NCI-H748 treated with DMSO at 0.1 percent for 48 hours (cell line): ENCODE measurements at regions not wholly inside any gene's neighbourhood (a gene's known extent, or its start where the extent isn't known, plus 50 kb on each side); places are given as distances from the start of the nearest gene placed in this dataset.

Experiments used
- DNase-seq: peaks from one replicate; lab custom pipeline; 2025; lab: John Stamatoyannopoulos, UW

DNA sequence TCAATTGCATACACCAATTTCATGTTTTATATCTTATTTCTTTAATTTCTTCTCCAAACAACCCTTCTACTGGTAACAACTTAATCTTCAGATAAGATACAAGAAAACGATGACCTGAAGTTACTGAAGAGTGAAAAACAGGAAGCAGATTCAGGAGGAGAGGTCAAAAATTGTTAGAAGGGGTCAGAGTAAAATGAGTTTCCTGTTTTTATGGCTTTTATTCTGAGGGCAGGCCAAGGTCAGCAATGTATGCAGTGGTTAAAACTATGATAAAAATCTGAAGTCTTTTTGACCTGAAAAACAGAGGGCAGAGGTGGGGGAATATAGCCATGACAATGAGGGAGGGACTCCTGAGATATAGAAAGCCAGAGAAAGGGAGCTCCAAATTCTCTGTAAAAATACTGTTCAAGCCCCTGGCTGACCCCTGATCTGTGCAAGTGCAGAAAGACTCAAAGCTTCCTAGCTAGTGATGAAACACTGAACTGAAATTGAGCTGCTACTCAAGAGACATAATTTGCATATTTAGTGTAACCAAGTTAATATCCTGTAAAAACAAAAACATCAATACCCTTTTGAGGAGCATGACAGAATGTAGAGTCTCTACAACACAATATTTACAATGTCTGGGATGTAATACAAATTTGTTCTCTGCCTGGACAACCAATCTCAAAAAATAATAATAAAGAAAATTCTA lies 514.3 kb upstream of the SEL1L start:
- DNase-seq: no peak

GRCh38 chr14:82052778-82053177 lies 519.1 kb upstream of the SEL1L start:
- DNase-seq: no peak

- no peak for DNase-seq
Measured at GRCh38 chr14:82055515-82056115, 522.0 kb upstream of the SEL1L start.

GRCh38 chr14:82060219-82060618 lies 526.6 kb upstream of the SEL1L start:
- DNase-seq: no peak

GRCh38 chr14:82067221-82067875 lies 533.7 kb upstream of the SEL1L start:
- no peak for DNase-seq

DNA sequence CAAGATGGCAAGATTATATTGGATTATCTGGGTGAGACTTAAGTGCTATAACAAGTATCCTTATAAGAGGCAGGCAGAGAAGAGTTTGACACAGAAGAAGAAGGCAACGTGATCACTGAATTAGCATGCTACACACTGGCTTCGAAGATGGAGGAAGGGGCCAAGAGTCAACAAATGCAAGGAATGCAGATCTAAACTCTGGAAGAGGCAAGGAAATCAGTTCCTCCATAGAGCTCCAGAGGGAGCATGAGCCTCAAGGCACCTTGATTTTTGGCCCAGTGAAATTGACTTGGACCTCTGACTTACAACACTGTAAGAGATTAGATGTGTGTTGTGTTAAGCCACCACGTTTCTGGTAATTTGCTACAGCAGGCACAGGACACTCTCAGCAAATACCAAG lies 536.4 kb upstream of the SEL1L start:
- DNase-seq: no peak

DNA sequence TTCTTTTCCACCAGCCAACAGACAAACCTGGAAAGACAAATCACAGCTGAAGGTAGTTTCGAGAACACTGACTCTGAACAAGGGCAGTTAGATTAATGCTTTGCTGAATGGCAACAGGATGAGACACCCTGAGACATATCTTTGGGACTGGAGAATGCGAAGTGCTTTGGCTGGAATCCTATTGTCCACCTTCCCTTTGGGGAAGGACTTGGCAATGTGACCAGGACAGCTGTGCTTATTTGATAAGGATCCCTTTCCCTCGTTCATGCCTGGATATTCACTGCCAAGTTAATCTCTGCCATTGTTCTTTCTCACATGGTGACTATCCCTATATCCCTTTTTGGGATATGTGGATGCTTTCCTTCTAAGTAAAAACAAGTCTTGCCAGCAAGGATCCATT lies 537.1 kb upstream of the SEL1L start:
- DNase-seq: no peak

- DNase-seq: no peak
Measured at GRCh38 chr14:82073547-82073946, 539.9 kb upstream of the SEL1L start.

- DNase-seq: no peak
Measured at GRCh38 chr14:82075566-82075965, 541.9 kb upstream of the SEL1L start.

DNA sequence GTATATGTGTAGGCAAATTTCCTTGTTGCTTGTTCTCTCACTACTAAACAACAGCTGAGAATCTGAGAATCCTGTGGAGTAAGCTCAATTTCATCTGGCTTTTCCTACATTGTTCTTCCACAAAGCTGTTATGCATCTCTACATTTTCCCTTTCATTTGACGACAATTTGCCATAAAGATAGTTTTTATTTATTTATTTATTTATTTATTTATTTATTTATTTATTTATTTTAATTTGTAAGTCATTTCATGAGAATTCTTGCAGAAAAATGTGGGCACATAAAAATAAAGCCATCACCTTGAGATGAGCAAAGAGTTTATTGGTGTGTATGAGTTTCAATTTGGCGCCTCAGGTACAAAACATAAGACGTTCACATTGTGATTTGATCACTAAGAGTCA lies 545.9 kb upstream of the SEL1L start:
- DNase-seq: no peak

DNA sequence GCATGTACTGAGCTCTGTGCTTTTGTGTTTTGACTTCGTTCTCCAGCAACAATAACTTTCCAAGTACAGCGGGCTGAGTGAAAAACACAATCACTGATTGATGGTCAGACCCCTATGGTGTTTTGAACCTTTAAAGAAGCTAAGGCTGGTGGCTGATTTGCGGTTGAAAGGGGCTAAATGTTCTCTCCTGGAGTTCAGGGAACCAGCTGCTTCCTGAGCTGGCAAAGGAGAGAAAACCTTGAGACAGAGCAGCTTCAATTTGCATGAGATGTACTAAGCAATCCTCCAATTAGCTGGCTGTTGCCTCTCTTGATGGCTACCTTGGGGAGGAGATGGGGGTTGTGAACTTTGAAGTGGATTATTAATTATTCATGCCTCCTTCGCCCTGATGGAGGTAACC lies 546.7 kb upstream of the SEL1L start:
- DNase-seq: no peak

GRCh38 chr14:82084813-82085212 lies 551.2 kb upstream of the SEL1L start:
- no peak for DNase-seq

DNA sequence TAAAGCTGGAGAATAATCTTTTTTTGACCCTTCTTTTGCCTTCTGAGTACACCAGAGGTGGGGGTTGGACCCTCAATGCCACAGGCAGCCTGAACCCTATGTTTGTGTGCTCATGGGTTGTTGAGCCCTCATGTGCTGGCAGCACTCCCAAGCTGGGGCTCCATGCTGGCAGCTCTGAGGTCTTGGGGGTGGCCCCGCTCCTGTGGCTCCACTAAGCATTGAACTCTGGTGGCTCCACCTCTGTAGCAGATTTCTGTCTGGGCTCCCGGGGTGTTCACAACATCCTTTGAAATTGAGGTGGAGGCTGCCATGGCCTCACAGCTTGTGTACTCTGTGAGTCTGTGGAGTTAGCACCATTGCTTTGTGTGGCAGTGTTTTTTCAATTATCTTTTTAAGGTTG lies 557.4 kb upstream of the SEL1L start:
- DNase-seq: no peak

GRCh38 chr14:82094829-82095345 lies 561.2 kb upstream of the SEL1L start:
- peak; percentile 75 for DNase-seq

GRCh38 chr14:82104013-82104412 lies 570.4 kb upstream of the SEL1L start:
- DNase-seq: no peak

DNA sequence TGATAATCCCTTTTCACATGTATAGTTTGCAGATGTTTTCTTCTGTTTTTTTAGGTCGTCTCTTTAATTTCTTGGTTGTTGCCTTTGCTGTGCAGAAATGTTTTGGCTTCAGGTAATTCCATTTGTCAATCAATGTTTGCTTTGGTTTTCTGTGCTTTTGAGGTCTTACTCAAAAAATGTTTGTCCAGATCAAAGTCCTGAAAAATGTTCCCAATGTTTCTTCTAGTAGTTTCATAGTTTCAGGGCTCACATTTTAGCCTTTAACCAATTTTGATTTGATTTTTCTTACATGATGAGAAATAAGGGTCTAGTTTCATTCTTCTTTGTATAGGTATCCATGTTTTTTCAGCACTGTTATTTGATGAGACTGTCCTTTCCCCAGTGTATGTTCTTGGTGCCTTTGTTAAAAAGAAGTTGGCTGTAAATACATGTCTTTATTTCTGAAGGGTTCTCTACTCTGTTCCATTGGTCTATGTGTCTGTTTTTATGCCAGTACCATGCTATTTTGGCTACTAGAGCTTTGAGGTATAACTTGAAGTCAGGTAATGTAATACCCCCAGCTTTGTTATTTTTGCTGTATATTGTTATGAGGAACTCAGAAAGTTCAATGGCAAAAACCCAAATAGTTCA lies 578.7 kb upstream of the SEL1L start:
- no peak for DNase-seq

GRCh38 chr14:82113007-82113406 lies 579.4 kb upstream of the SEL1L start:
- no peak for DNase-seq

DNA sequence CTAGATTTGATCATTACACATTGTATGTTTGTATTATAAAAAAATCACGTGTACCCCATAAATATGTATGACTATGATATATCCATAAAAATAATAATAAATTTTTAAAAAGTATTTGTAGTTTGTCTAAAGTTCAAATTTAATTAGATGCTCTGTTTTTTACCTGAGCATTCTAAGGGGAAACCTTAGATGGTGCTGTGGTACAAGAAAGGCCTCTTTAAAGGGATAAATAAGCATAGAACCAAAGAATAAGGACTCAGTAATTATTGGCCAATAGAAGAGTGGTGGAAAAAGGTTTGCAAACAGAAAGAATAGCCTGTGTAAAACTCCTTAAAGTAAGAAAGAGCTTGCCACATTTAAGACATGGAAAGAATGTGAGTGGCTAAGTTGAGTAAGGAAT lies 580.1 kb upstream of the SEL1L start:
- peak; percentile 62 for DNase-seq

GRCh38 chr14:82116721-82117120 lies 583.1 kb upstream of the SEL1L start:
- no peak for DNase-seq

- DNase-seq: no peak
Measured at GRCh38 chr14:82122655-82123054, 589.0 kb upstream of the SEL1L start.

GRCh38 chr14:82124511-82124910 lies 590.9 kb upstream of the SEL1L start:
- DNase-seq: no peak

DNA sequence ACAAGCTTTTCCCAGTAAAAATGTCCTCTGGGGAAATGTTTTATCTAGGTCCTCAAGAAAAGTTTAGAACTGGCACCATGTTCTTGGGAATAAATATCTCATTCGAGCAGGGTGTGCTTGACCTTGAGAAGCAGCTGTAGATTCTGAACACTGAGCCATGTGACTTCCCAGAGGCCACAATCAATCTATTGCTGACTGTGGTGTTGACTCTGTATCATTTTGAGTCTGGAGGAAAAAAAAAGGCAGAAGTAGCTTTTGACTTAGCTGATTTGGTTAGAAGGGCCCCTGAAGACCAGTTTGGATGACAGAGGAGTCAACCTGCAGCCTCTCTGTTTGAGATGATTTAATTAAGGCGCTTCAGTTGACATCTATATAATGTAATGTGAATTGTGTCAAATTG lies 592.4 kb upstream of the SEL1L start:
- no peak for DNase-seq

DNA sequence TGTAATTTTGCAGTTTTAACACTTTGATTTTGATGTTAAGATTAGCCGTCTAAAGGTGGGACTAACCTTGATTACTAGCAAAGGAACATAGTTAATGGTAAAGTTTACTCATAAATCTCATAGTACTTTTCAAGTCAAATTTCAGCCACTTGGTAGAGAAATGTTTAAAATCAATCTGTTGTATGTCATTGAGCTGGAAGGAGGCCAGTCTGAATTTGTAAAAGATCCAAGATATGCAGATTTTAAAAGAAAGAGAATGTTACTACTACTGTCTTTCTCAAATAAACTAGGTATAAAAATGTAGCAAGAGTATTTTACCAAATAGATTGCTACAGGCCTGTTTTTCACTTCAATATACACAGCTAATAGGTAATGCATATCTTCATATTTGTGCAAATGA lies 600.8 kb upstream of the SEL1L start:
- DNase-seq: no peak
